HepG2 (cell line): ENCODE measurements at regions not wholly inside any gene's neighbourhood (a gene's known extent, or its start where the extent isn't known, plus 50 kb on each side); places are given as distances from the start of the nearest gene placed in this dataset.
"Not testable (repeated sequence)": the region's sequence is repeated elsewhere in the genome, so short reads cannot be mapped to it uniquely, and the experiment has no call there.

Experiments
- ARID2 ChIP-seq: sonication (generic); formaldehyde crosslinking; IDR thresholded peaks from 2 replicates; pipeline ENCODE4 v1.8.1; 2022; ENCODE audit warnings: mild to moderate bottlenecking, missing genetic modification reagents, borderline replicate concordance
- ATF1 ChIP-seq: IDR thresholded peaks from 2 replicates; pipeline ENCODE4 v1.6.1; 2016; ENCODE audit warnings: mild to moderate bottlenecking, control low read depth
- ATF3 ChIP-seq: sonication (generic); formaldehyde crosslinking; IDR thresholded peaks from 2 replicates; pipeline ENCODE4 v1.4.0; 2020; ENCODE audit warnings: missing genetic modification reagents
- CTCF ChIP-seq: sonication (generic); formaldehyde crosslinking; IDR thresholded peaks from 2 replicates; pipeline ENCODE4 v1.5.0; 2020; ENCODE audit warnings: mild to moderate bottlenecking, missing genetic modification reagents, moderate library complexity
- KLF15 ChIP-seq: sonication (generic); formaldehyde crosslinking; IDR thresholded peaks from 2 replicates; pipeline ENCODE4 v1.8.1; 2023; ENCODE audit warnings: borderline replicate concordance, mild to moderate bottlenecking, inconsistent platforms, missing genetic modification reagents, mixed read lengths
- MXI1 ChIP-seq: IDR thresholded peaks from 3 replicates; pipeline ENCODE4 v1.6.1; 2012; ENCODE audit warnings: low read depth, low read length, inconsistent platforms, borderline replicate concordance
- POLR2AphosphoS5 ChIP-seq: IDR thresholded peaks from 2 replicates; pipeline ENCODE4 v1.6.1; 2012; ENCODE audit warnings: low read depth, low read length
- SP2 ChIP-seq: sonication (generic); formaldehyde crosslinking; IDR thresholded peaks from 2 replicates; pipeline ENCODE4 v1.5.1; 2020; ENCODE audit warnings: mild to moderate bottlenecking, missing genetic modification reagents
- ZNF12 ChIP-seq: sonication (generic); formaldehyde crosslinking; IDR thresholded peaks from 2 replicates; pipeline ENCODE4 v1.5.0; 2020; ENCODE audit warnings: missing genetic modification reagents
- ZNF563 ChIP-seq: sonication (generic); formaldehyde crosslinking; IDR thresholded peaks from 2 replicates; pipeline ENCODE4 v1.8.0; 2022; ENCODE audit warnings: mild to moderate bottlenecking, moderate library complexity, missing genetic modification reagents
- TF ChIP-seq, protein P1 (sequence below): sonication (generic); formaldehyde crosslinking; IDR thresholded peaks from 2 replicates; pipeline ENCODE4 v1.9.0; 2021; ENCODE audit warnings: missing genetic modification reagents, borderline replicate concordance

DNA sequence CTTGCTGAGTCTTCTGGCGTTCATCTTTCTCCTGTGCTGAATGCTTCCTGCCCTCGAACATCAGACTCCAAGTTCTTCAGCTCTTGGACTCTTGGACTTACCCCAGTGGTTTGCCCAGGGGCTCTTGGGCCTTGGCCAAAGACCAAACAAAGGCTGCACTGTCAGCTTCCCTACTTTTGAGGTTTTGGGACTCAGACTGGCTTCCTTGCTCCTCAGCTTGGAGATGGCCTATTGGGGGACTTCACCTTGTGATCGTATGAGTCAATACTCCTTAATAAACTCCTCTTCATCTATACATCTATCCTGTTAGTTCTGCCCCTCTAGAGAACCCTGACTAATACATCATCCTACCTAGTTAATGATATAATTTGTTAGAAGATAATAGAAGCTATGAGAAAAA, 415.4 kb downstream of the TMEM38B start:
- not testable (repeated sequence) for TF ChIP-seq ZNF563; MXI1; KLF15; POLR2AphosphoS5; CTCF (CRISPR knock-in tag); SP2; ZNF12 (CRISPR knock-in tag); ATF1; ARID2 (CRISPR knock-in tag); ATF3 (CRISPR knock-in tag)
- TF ChIP-seq, protein P1, sequence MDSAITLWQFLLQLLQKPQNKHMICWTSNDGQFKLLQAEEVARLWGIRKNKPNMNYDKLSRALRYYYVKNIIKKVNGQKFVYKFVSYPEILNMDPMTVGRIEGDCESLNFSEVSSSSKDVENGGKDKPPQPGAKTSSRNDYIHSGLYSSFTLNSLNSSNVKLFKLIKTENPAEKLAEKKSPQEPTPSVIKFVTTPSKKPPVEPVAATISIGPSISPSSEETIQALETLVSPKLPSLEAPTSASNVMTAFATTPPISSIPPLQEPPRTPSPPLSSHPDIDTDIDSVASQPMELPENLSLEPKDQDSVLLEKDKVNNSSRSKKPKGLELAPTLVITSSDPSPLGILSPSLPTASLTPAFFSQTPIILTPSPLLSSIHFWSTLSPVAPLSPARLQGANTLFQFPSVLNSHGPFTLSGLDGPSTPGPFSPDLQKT (CRISPR knock-in tag) = not testable (repeated sequence)
